GM12878 (cell line): ENCODE measurements at regions not wholly inside any gene's neighbourhood (a gene's known extent, or its start where the extent isn't known, plus 50 kb on each side); places are given as distances from the start of the nearest gene placed in this dataset.

Experiments used
- ATAC-seq: fragments of 200-7000 bp; cut with Tn5 transposase; 3 replicates; pipeline ENCODE4 v1.9.1; 2020; ENCODE audit warnings: mild to moderate bottlenecking, moderate library complexity
- BruUV-seq: library from RNA; stranded (reverse); fragments of 400-500 nt; replicated peaks from 2 replicates; lab custom pipeline; 2021; lab: Mats Ljungman, UMichigan
- CTCF ChIA-PET: fragments of 300-600 bp; sonication (Branson Sonifier 250); formaldehyde crosslinking; extraction: SDS; loops from one replicate; lab custom pipeline; 2021; ENCODE audit warnings: inconsistent platforms; lab: Yijun Ruan, JAX
- POLR2A ChIA-PET: fragments of 350-600 bp; formaldehyde crosslinking; extraction: SDS; loops from one replicate; lab custom pipeline; 2021; ENCODE audit warnings: inconsistent platforms; lab: Charles Lee
- RAD21 ChIA-PET: fragments of 300-600 bp; sonication (Branson Sonifier 250); formaldehyde crosslinking; loops from one replicate; lab custom pipeline; 2023; ENCODE audit warnings: antibody characterized with exemption; ENCODE audit not compliant: unreplicated experiment; lab: Charles Lee
- SMC1A ChIA-PET: fragments of 300-600 bp; sonication (Branson Sonifier 250); formaldehyde crosslinking; loops from one replicate; lab custom pipeline; 2023; ENCODE audit not compliant: unreplicated experiment, uncharacterized antibody; lab: Charles Lee
- DNase-seq: peaks from one replicate; pipeline ENCODE4 v3.0.0-alpha.2; 2011; ENCODE audit warnings: low read depth, low spot score
- FAIRE-seq: peaks from 3 replicates; lab custom pipeline; 2011; peaks lifted over from hg19 to GRCh38; lab: Jason Lieb, UNC
- H2AFZ ChIP-seq: 2 replicates; pipeline ENCODE4 v1.6.0; 2011; ENCODE audit warnings: low read depth, low read length, control low read depth; ENCODE audit not compliant: control insufficient read depth
- H3K27ac ChIP-seq: 2 replicates; pipeline ENCODE4 v1.5.1; 2011; ENCODE audit warnings: control low read depth; ENCODE audit not compliant: control insufficient read depth, insufficient read depth
- H3K27me3 ChIP-seq, 2 experiments: replicated peaks in 1 of 2; 2 replicates each; pipeline versions ENCODE4 v1.6.0 to v1.6.1; 2011; ENCODE audit warnings: low read length in 1 of 2; ENCODE audit not compliant: control insufficient read depth in 2 of 2, insufficient read depth in 2 of 2
- H3K36me3 ChIP-seq, 2 experiments: 2 replicates each; pipeline ENCODE4 v1.5.1; 2011; ENCODE audit warnings: low read length in 1 of 2; ENCODE audit not compliant: control insufficient read depth in 2 of 2, insufficient read depth in 2 of 2
- H3K4me1 ChIP-seq: 2 replicates; pipeline ENCODE4 v1.6.1; 2011; ENCODE audit warnings: mild to moderate bottlenecking, low read length, moderate library complexity, mixed read lengths; ENCODE audit not compliant: control insufficient read depth, insufficient read depth
- H3K4me2 ChIP-seq: 2 replicates; pipeline ENCODE4 v1.6.0; 2011; ENCODE audit warnings: control low read depth; ENCODE audit not compliant: control insufficient read depth, insufficient read depth
- H3K4me3 ChIP-seq: fragments of 200-600 bp; sonication (generic); 2 replicates; pipeline ENCODE4 v1.5.1; 2016
- H3K79me2 ChIP-seq: 2 replicates; pipeline ENCODE4 v1.6.0; 2011; ENCODE audit warnings: low read length; ENCODE audit not compliant: control insufficient read depth, insufficient read depth
- H3K9ac ChIP-seq: 2 replicates; pipeline ENCODE4 v1.8.0; 2011; ENCODE audit warnings: low read length, control low read depth, mixed read lengths; ENCODE audit not compliant: control insufficient read depth, insufficient read depth
- H3K9me3 ChIP-seq: replicated peaks from 3 replicates; pipeline ENCODE4 v1.5.1; 2011; ENCODE audit warnings: mild to moderate bottlenecking, low read length; ENCODE audit not compliant: control insufficient read depth, insufficient read depth
- H4K20me1 ChIP-seq: 2 replicates; pipeline ENCODE4 v1.6.0; 2011; ENCODE audit not compliant: control insufficient read depth, insufficient read depth
- BCL11A ChIP-seq: IDR thresholded peaks from 2 replicates; pipeline ENCODE4 v1.6.1; 2011; ENCODE audit warnings: low read depth, low read length
- EED ChIP-seq: sonication (generic); IDR thresholded peaks from 2 replicates; pipeline ENCODE4 v1.6.1; 2016; ENCODE audit warnings: antibody characterized with exemption, low read depth
- MEF2A ChIP-seq: IDR thresholded peaks from 2 replicates; pipeline ENCODE4 v1.6.1; 2011; ENCODE audit warnings: low read depth, mild to moderate bottlenecking, low read length, moderate library complexity; ENCODE audit not compliant: insufficient read depth
- MTA3 ChIP-seq: IDR thresholded peaks from 2 replicates; pipeline ENCODE4 v1.6.1; 2012; ENCODE audit warnings: low read length, inconsistent platforms, borderline replicate concordance
- NFIC ChIP-seq: IDR thresholded peaks from 2 replicates; pipeline ENCODE4 v1.6.1; 2012; ENCODE audit warnings: low read depth, mild to moderate bottlenecking, inconsistent platforms, low read length, moderate library complexity
- NR2C1 ChIP-seq: fragments of 450-650 bp; IDR thresholded peaks from 2 replicates; pipeline ENCODE4 v1.6.1; 2017; ENCODE audit warnings: antibody characterized with exemption, mild to moderate bottlenecking, moderate library complexity
- RAD21 ChIP-seq: IDR thresholded peaks from 2 replicates; pipeline ENCODE4 v1.6.1; 2011; ENCODE audit warnings: mild to moderate bottlenecking, low read depth, low read length, moderate library complexity; ENCODE audit not compliant: insufficient read depth
- RUNX3 ChIP-seq: IDR thresholded peaks from 2 replicates; pipeline ENCODE4 v1.6.1; 2012; ENCODE audit warnings: low read length, inconsistent platforms
- WGBS: methylation state at CpG from one replicate; pipeline ENCODE4 v1.1.6; 2016; ENCODE audit warnings: low lambda C conversion rate; ENCODE audit not compliant: insufficient replicate concordance, insufficient coverage; ENCODE audit errors: missing lambda C conversion rate; 5-methylcytosine and 5-hydroxymethylcytosine counted together
- in situ Hi-C: fragments of 300-500 bp; cut with MboI; formaldehyde crosslinking; loops from 9 replicates; pipeline ENCODE4 v1.14.3; 2018; ENCODE audit warnings: mixed read lengths
- intact Hi-C: fragments of 100-400 bp; cut with micrococcal nuclease; formaldehyde crosslinking; loops from one replicate; pipeline ENCODE4 v1.14.2; 2022; ENCODE audit not compliant: unreplicated experiment
- TF ChIP-seq, protein P1 (sequence below): fragments of 450-650 bp; IDR thresholded peaks from 2 replicates; pipeline ENCODE4 v1.6.1; 2018; ENCODE audit warnings: mild to moderate bottlenecking, low read depth, moderate library complexity; ENCODE audit not compliant: partially characterized antibody

DNA sequence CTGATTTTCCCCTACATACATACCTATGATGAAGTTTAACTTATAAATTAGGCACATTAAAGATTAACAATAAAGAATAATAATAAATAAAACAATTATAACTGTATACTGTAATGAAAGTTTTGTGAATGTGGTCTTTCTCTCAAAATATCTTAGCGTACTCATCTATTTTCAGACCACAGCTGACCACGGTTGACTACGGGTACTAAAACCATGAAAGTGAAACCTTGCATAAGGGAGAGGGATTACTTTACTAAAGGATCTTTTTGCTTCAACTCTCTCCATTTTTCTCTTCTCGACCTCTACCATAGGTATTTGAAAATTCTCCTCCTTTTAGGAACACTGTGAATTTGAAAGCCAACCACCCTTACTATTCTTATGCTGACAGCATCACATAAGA lies 475.5 kb downstream of the CETN3 start:
- Histone ChIP-seq H3K9me3 (no peaks in the 10 kb centered on the region), H3K4me2 (peak overlapping the region; percentile 15; the same call in 1 of the 2 replicates), H2AFZ (peak overlapping the region; percentile 28), H3K4me3 (no peak overlapping the region), H3K36me3 (no peaks in the 10 kb centered on the region), H3K79me2 (no peaks in the 10 kb centered on the region), H4K20me1 (no peaks in the 10 kb centered on the region), H3K4me1 (peaks cover 9% of the 10 kb centered on the region; the same call in 1 of the 2 replicates), H3K27ac (no peak overlapping the region), H3K9ac (no peak overlapping the region), H3K27me3 (no peaks in the 10 kb centered on the region)
- ATAC-seq (peak; percentile 56), FAIRE-seq (peak; percentile 82), DNase-seq (peak; percentile 13)
- TF ChIP-seq NR2C1 (no peak), MTA3 (0 out of 2 replicates have a peak, but pooled peaks have one; percentile 36), EED (0 out of 2 replicates have a peak, but pooled peaks have one; percentile 36), NFIC (peak; percentile 51; the same call in 1 of the 2 replicates), RUNX3 (peak; percentile 89), RAD21 (0 out of 2 replicates have a peak, but pooled peaks have one; percentile 5), MEF2A (peak; percentile 74), BCL11A (0 out of 2 replicates have a peak, but pooled peaks have one; percentile 35)
- TF ChIP-seq, protein P1, sequence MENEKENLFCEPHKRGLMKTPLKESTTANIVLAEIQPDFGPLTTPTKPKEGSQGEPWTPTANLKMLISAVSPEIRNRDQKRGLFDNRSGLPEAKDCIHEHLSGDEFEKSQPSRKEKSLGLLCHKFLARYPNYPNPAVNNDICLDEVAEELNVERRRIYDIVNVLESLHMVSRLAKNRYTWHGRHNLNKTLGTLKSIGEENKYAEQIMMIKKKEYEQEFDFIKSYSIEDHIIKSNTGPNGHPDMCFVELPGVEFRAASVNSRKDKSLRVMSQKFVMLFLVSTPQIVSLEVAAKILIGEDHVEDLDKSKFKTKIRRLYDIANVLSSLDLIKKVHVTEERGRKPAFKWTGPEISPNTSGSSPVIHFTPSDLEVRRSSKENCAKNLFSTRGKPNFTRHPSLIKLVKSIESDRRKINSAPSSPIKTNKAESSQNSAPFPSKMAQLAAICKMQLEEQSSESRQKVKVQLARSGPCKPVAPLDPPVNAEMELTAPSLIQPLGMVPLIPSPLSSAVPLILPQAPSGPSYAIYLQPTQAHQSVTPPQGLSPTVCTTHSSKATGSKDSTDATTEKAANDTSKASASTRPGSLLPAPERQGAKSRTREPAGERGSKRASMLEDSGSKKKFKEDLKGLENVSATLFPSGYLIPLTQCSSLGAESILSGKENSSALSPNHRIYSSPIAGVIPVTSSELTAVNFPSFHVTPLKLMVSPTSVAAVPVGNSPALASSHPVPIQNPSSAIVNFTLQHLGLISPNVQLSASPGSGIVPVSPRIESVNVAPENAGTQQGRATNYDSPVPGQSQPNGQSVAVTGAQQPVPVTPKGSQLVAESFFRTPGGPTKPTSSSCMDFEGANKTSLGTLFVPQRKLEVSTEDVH: no peak
- POLR2A ChIA-PET: no interaction called here
- CTCF ChIA-PET: no interaction called here
- in situ Hi-C loops (no loop called here), intact Hi-C loops (loop anchor here (10.0 kb wide), 2 partner anchors 1049 to 1209 kb away; partner anchors contain the start of gene MEF2C)
- BruUV-seq: no TSS peak
- 7% methylated on average over 4 of the region's 4 CpGs for WGBS
- SMC1A ChIA-PET: no interaction called here
- RAD21 ChIA-PET: no interaction called here
